ENCODE measurements at regions not wholly inside any gene's neighbourhood (a gene's known extent, or its start where the extent isn't known, plus 50 kb on each side); places are given as distances from the start of the nearest gene placed in this dataset.

GRCh38 chr9:85228111-85228855, 513.5 kb downstream of the AGTPBP1 start:
- Histone ChIP-seq H3K36me3 (ENCODE audit: control insufficient read depth in 1 of 2, insufficient read depth in 2 of 2, low read depth in 1 of 2, low read length in 2 of 2) (no peaks in the 10 kb centered on the region), H3K4ac (ENCODE audit: low read depth in 1 of 2, low read length in 2 of 2) (no peak overlapping the region), H3K27ac (ENCODE audit: low read length, poor library complexity, severe bottlenecking) (no peak overlapping the region), H2BK15ac (ENCODE audit: low read depth, poor library complexity, severe bottlenecking) (no peak overlapping the region), H3K4me2 (ENCODE audit: low read length, poor library complexity, severe bottlenecking) (no peak overlapping the region), H3K18ac (ENCODE audit: low read depth in 1 of 2, low read length in 2 of 2) (no peak overlapping the region), H3K9ac (ENCODE audit: low read length) (no peak overlapping the region), H4K91ac (ENCODE audit: low read length) (no peak overlapping the region), H3K4me1 (ENCODE audit: control insufficient read depth, insufficient read depth, low read depth, low read length) (peaks cover 2% of the 10 kb centered on the region), H3K79me1 (replicated peaks; ENCODE audit: low read length, poor library complexity, severe bottlenecking) (no peaks in the 10 kb centered on the region), H2BK120ac (ENCODE audit: low read depth, low read length) (no peak overlapping the region), H3K4me3 (ENCODE audit: insufficient read depth in 1 of 2, low read depth in 1 of 2, low read length in 2 of 2) (no peak overlapping the region), H2AFZ (ENCODE audit: low read depth, low read length) (no peak overlapping the region), H2BK5ac (ENCODE audit: low read depth, low read length, poor library complexity, severe bottlenecking) (no peak overlapping the region), H3K14ac (ENCODE audit: low read length in 2 of 2) (no peak overlapping the region), H4K8ac (ENCODE audit: low read length) (no peak overlapping the region), H2BK12ac (ENCODE audit: low read length in 2 of 2) (no peak overlapping the region), H3K27me3 (ENCODE audit: control insufficient read depth in 1 of 2, insufficient read depth in 1 of 2, low read length in 2 of 2) (peaks cover 0 to 25% of the 10 kb centered on the region in 2 experiments), H2AK5ac (ENCODE audit: low read length, severe bottlenecking) (no peak overlapping the region), H3K23ac (ENCODE audit: low read length in 2 of 2) (no peak overlapping the region), H3K9me3 (ENCODE audit: control insufficient read depth, low read length) (no peaks in the 10 kb centered on the region)
- DNase-seq: no peak
- WGBS: 91% methylated on average over 8 of the region's 9 CpGs

- Histone ChIP-seq H4K8ac (ENCODE audit: low read length) (no peak overlapping the region), H3K9ac (ENCODE audit: low read length) (peak overlapping the region; percentile 18), H4K91ac (ENCODE audit: low read length) (no peak overlapping the region), H3K4me2 (ENCODE audit: low read length, poor library complexity, severe bottlenecking) (no peak overlapping the region), H3K18ac (ENCODE audit: low read depth in 1 of 2, low read length in 2 of 2) (no peak overlapping the region), H3K4ac (ENCODE audit: low read depth in 1 of 2, low read length in 2 of 2) (no peak overlapping the region), H3K27ac (ENCODE audit: low read length, poor library complexity, severe bottlenecking) (no peak overlapping the region), H3K36me3 (ENCODE audit: control insufficient read depth in 1 of 2, insufficient read depth in 2 of 2, low read depth in 1 of 2, low read length in 2 of 2) (no peaks in the 10 kb centered on the region), H2BK15ac (ENCODE audit: low read depth, poor library complexity, severe bottlenecking) (no peak overlapping the region), H3K23ac (ENCODE audit: low read length in 2 of 2) (no peak overlapping the region), H3K9me3 (ENCODE audit: control insufficient read depth, low read length) (no peaks in the 10 kb centered on the region), H2BK12ac (ENCODE audit: low read length in 2 of 2) (no peak overlapping the region), H2BK120ac (ENCODE audit: low read depth, low read length) (no peak overlapping the region), H3K4me1 (ENCODE audit: control insufficient read depth, insufficient read depth, low read depth, low read length) (peaks cover 2% of the 10 kb centered on the region), H3K14ac (ENCODE audit: low read length in 2 of 2) (no peak overlapping the region), H2AFZ (ENCODE audit: low read depth, low read length) (no peak overlapping the region), H3K4me3 (ENCODE audit: insufficient read depth in 1 of 2, low read depth in 1 of 2, low read length in 2 of 2) (no peak overlapping the region), H3K79me1 (replicated peaks; ENCODE audit: low read length, poor library complexity, severe bottlenecking) (no peaks in the 10 kb centered on the region), H2BK5ac (ENCODE audit: low read depth, low read length, poor library complexity, severe bottlenecking) (no peak overlapping the region), H2AK5ac (ENCODE audit: low read length, severe bottlenecking) (no peak overlapping the region), H3K27me3 (ENCODE audit: control insufficient read depth in 1 of 2, insufficient read depth in 1 of 2, low read length in 2 of 2) (peaks cover 0 to 14% of the 10 kb centered on the region in 2 experiments)
- DNase-seq: no peak
- WGBS: 21% methylated on average over 1 of the region's 2 CpGs
Observed at GRCh38 chr9:85225180-85225579, 516.6 kb downstream of the AGTPBP1 start.

GRCh38 chr9:85224729-85225128, 517.0 kb downstream of the AGTPBP1 start:
- H2AK5ac ChIP-seq (ENCODE audit: low read length, severe bottlenecking): no peak overlapping the region
- H3K4me3 ChIP-seq (ENCODE audit: insufficient read depth in 1 of 2, low read depth in 1 of 2, low read length in 2 of 2): peak overlapping the region in 1 of 2 experiments; percentile 9
- H4K91ac ChIP-seq (ENCODE audit: low read length): no peak overlapping the region
- peaks cover 0 to 12% of the 10 kb centered on the region in 2 experiments for H3K27me3 ChIP-seq (ENCODE audit: control insufficient read depth in 1 of 2, insufficient read depth in 1 of 2, low read length in 2 of 2)
- H2BK5ac ChIP-seq (ENCODE audit: low read depth, low read length, poor library complexity, severe bottlenecking): no peak overlapping the region
- peak overlapping the region; percentile 18 for H3K9ac ChIP-seq (ENCODE audit: low read length)
- H3K4me1 ChIP-seq (ENCODE audit: control insufficient read depth, insufficient read depth, low read depth, low read length): peaks cover 2% of the 10 kb centered on the region
- H3K23ac ChIP-seq (ENCODE audit: low read length in 2 of 2): no peak overlapping the region
- DNase-seq: peak; percentile 48
- H3K4me2 ChIP-seq (ENCODE audit: low read length, poor library complexity, severe bottlenecking): no peak overlapping the region
- H3K79me1 ChIP-seq (replicated peaks; ENCODE audit: low read length, poor library complexity, severe bottlenecking): no peaks in the 10 kb centered on the region
- WGBS: 21% methylated on average over 3 of the region's 4 CpGs
- no peak overlapping the region for H4K8ac ChIP-seq (ENCODE audit: low read length)
- no peak overlapping the region for H2BK12ac ChIP-seq (ENCODE audit: low read length in 2 of 2)
- no peak overlapping the region for H3K4ac ChIP-seq (ENCODE audit: low read depth in 1 of 2, low read length in 2 of 2)
- H2AFZ ChIP-seq (ENCODE audit: low read depth, low read length): no peak overlapping the region
- H3K27ac ChIP-seq (ENCODE audit: low read length, poor library complexity, severe bottlenecking): no peak overlapping the region
- H3K9me3 ChIP-seq (ENCODE audit: control insufficient read depth, low read length): no peaks in the 10 kb centered on the region
- H3K18ac ChIP-seq (ENCODE audit: low read depth in 1 of 2, low read length in 2 of 2): no peak overlapping the region
- H2BK15ac ChIP-seq (ENCODE audit: low read depth, poor library complexity, severe bottlenecking): no peak overlapping the region
- no peak overlapping the region for H2BK120ac ChIP-seq (ENCODE audit: low read depth, low read length)
- H3K14ac ChIP-seq (ENCODE audit: low read length in 2 of 2): no peak overlapping the region
- no peaks in the 10 kb centered on the region for H3K36me3 ChIP-seq (ENCODE audit: control insufficient read depth in 1 of 2, insufficient read depth in 2 of 2, low read depth in 1 of 2, low read length in 2 of 2)

- Histone ChIP-seq H3K27ac (ENCODE audit: low read length, poor library complexity, severe bottlenecking) (peak overlapping the region; percentile 50), H4K91ac (ENCODE audit: low read length) (no peak overlapping the region), H3K4me1 (ENCODE audit: control insufficient read depth, insufficient read depth, low read depth, low read length) (peaks cover 2% of the 10 kb centered on the region), H3K14ac (ENCODE audit: low read length in 2 of 2) (no peak overlapping the region), H2BK120ac (ENCODE audit: low read depth, low read length) (no peak overlapping the region), H3K4ac (ENCODE audit: low read depth in 1 of 2, low read length in 2 of 2) (no peak overlapping the region), H3K23ac (ENCODE audit: low read length in 2 of 2) (no peak overlapping the region), H3K4me2 (ENCODE audit: low read length, poor library complexity, severe bottlenecking) (no peak overlapping the region), H3K36me3 (ENCODE audit: control insufficient read depth in 1 of 2, insufficient read depth in 2 of 2, low read depth in 1 of 2, low read length in 2 of 2) (no peaks in the 10 kb centered on the region), H3K79me1 (replicated peaks; ENCODE audit: low read length, poor library complexity, severe bottlenecking) (no peaks in the 10 kb centered on the region), H3K18ac (ENCODE audit: low read depth in 1 of 2, low read length in 2 of 2) (no peak overlapping the region), H2BK5ac (ENCODE audit: low read depth, low read length, poor library complexity, severe bottlenecking) (no peak overlapping the region), H2BK12ac (ENCODE audit: low read length in 2 of 2) (no peak overlapping the region), H3K27me3 (ENCODE audit: control insufficient read depth in 1 of 2, insufficient read depth in 1 of 2, low read length in 2 of 2) (peaks cover 0 to 8% of the 10 kb centered on the region in 2 experiments), H3K9me3 (ENCODE audit: control insufficient read depth, low read length) (no peaks in the 10 kb centered on the region), H2BK15ac (ENCODE audit: low read depth, poor library complexity, severe bottlenecking) (no peak overlapping the region), H4K8ac (ENCODE audit: low read length) (no peak overlapping the region), H2AFZ (ENCODE audit: low read depth, low read length) (no peak overlapping the region), H2AK5ac (ENCODE audit: low read length, severe bottlenecking) (no peak overlapping the region), H3K4me3 (ENCODE audit: insufficient read depth in 1 of 2, low read depth in 1 of 2, low read length in 2 of 2) (peak overlapping the region in 1 of 2 experiments; percentile 9), H3K9ac (ENCODE audit: low read length) (peak overlapping the region; percentile 1)
- DNase-seq: no peak
- 87% methylated on average over 1 of the region's 2 CpGs for WGBS
Observed at GRCh38 chr9:85224301-85224700, 517.5 kb downstream of the AGTPBP1 start.
